ENCODE measurements at regions not wholly inside any gene's neighbourhood (a gene's known extent, or its start where the extent isn't known, plus 50 kb on each side); places are given as distances from the start of the nearest gene placed in this dataset.

DNA sequence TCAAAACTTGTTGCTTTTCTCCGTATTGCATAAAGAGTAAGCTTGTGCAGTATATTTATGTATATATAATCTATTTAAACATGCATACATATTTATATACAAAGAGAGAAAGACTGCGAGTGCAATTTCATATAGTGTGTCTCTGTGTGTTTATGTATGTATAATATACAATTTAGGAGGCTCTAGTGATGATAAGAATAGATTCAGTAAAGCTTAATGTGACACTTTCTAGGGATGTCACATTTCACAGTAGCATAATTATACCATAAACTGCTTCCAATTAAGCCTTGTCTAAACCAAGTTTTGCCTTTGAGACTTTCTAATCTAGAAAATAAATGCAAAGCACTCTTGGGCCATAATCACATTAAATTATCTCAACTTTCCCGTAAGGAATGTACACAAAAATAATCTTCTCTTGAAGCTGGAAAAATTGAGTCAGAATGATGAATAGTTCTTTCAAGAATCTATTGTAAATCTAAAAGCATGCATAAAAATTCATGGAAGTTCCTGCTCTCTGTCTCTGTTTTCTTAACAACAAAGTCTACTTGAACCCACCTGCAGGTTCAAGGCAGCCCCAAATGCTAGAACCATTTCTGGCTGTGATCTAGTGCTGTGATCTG lies 114.1 kb upstream of the NPY2R start:
- TF ChIP-seq, protein P1, sequence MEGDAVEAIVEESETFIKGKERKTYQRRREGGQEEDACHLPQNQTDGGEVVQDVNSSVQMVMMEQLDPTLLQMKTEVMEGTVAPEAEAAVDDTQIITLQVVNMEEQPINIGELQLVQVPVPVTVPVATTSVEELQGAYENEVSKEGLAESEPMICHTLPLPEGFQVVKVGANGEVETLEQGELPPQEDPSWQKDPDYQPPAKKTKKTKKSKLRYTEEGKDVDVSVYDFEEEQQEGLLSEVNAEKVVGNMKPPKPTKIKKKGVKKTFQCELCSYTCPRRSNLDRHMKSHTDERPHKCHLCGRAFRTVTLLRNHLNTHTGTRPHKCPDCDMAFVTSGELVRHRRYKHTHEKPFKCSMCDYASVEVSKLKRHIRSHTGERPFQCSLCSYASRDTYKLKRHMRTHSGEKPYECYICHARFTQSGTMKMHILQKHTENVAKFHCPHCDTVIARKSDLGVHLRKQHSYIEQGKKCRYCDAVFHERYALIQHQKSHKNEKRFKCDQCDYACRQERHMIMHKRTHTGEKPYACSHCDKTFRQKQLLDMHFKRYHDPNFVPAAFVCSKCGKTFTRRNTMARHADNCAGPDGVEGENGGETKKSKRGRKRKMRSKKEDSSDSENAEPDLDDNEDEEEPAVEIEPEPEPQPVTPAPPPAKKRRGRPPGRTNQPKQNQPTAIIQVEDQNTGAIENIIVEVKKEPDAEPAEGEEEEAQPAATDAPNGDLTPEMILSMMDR (conservative IDR thresholded peaks at IDR 0.05 in 1 of 2, IDR thresholded peaks at IDR 0.05 in 1 of 2; ENCODE audit: extremely low read depth in 1 of 2, insufficient read depth in 1 of 2, low read depth in 1 of 2, low read length in 2 of 2): no peak
- no peak for TF ChIP-seq EZH2 (IDR thresholded peaks at IDR 0.05; ENCODE audit: borderline replicate concordance, low read length)
